HTR-8/SVneo (cell line): ENCODE measurements at regions not wholly inside any gene's neighbourhood (a gene's known extent, or its start where the extent isn't known, plus 50 kb on each side); places are given as distances from the start of the nearest gene placed in this dataset.
"Not testable (repeated sequence)": the region's sequence is repeated elsewhere in the genome, so short reads cannot be mapped to it uniquely, and the experiment has no call there.

ENCODE experiments used
- DNase-seq: peaks from one replicate; pipeline ENCODE4 v3.0.0; 2011; ENCODE audit warnings: low spot score, mixed read lengths; ENCODE audit not compliant: insufficient read length
- FAIRE-seq: peaks from 2 replicates; lab custom pipeline; 2011; peaks lifted over from hg19 to GRCh38; lab: Jason Lieb, UNC

- not testable (repeated sequence) for DNase-seq, FAIRE-seq
Observed at GRCh38 chr1:224841803-224842202, 87.7 kb upstream of the DNAH14 start.

DNA sequence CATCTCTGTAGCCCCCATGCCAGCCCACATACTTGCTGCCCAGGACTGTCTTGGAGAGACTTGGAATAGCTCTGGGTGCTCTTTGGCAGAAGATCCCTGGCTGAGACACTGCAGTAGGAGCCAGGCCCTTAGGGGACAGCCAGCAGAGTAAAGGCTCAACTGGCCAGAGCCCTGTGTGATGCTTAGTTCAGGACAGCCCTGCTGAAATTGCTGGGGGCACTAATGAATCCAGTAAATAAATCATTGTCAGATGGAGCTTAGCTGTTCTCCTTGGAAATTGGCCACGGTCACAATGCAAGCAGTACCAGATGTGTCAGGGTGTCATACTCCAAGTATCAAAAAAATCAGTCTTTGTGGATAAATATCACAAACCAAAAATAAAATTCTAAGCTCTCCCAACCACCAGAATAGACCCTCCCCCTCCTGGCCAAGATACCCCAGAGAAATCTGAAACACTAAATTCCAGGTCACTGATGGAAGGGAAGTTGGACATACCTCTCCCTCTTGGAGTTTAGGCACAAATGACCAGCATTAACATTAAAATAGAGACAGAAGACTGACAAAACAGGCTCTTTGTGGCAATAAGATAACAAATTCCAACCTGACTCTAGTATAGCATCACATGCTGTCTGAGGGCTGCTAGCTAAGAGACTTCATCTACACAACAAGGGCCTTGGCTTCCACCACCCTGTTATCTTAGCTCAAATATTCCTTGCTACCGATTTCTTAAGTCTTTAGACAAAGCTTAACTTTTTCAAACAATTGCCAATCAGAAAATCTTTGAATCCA, 83.2 kb upstream of the DNAH14 start:
- DNase-seq (no peak), FAIRE-seq (no peak)

- FAIRE-seq (no peak), DNase-seq (no peak)
Observed at GRCh38 chr1:224850446-224850845, 79.0 kb upstream of the DNAH14 start.

DNA sequence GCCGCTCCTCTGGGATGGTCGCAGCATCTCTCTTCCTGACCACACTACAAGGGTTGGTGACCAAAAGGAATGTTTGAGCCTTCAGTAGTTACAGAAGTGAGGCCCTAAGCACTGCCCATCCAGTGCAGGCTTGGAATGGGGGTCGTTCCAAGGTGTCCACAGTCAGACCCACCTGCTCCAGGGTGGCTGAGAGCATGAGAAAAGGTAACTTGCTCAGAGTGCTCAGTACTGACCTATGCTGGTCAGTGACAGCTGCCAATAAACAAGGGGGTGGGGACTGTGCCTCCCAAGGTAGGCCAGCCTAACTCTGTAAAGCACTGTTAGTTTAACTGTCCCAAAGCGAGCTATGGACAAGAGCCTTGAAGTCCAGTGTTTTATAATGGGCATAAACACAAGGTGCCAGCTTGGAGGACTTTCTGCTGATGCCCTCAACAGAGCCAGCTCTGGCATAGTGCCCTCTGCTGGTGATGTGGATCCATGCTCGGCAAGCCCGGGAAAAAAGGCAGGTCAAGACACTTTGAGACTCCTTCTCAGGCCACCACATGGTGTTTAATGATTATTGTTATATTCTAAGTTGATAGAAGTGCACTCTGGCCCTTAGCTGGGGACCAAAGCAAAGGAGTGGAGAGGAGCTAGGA, 78.1 kb upstream of the DNAH14 start:
- FAIRE-seq, result no peak

DNA sequence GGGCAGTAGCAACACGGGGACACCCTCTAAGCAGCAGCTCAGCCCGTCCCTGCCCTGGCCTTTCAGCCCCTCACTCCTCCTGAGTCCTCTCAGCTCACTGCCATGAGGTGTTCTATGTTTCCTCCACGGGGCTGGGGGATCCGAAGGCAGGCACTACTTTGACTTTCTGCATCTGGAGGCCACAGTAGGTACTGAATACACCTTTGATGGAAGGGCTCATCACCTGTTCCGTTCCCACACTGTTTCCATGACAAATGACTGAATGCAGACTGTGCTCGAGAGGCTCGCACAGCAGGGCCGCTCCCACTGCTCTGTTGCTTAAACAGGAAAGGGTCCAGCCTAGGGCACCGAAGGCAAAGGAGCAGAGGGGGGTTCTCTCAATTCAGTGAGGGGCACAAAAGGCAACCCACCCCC, 77.6 kb upstream of the DNAH14 start:
- DNase-seq, result no peak
- no peak for FAIRE-seq

More for the DNA sequence above, 78.1 kb upstream of the DNAH14 start:
- DNase-seq, result peak; percentile 65

DNA sequence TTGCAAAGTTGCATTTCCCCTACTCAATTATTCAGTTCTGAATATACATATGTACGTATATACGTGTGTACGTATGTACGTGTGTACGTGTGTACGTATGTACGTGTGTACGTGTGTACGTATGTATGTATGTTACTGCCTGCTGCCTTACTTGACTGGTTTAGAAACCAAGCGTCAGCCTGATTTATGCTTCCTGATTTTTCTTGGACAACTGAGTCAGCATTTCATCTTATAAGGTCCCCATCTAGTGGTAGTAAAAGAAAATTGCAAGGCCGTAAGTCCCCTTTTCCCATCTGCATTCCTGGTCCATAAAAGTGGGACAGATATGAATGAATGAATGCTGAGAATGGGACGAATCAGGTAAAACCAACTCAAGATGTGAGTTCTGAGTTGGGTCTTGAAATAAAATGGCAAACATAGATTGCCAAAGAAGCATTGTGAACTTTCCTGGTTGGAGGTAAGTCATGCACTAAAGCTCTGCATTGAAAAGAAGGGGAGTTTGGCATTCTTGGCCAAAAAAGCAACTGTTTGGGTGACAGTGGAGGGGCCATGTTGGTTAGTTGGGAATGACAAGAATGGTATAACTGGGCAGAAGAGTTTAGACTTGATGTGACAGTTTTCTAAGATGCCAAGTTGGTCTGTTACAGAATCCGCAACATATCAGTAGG, 76.4 kb upstream of the DNAH14 start:
- DNase-seq (peak; percentile 39), FAIRE-seq (peak; percentile 65)

DNA sequence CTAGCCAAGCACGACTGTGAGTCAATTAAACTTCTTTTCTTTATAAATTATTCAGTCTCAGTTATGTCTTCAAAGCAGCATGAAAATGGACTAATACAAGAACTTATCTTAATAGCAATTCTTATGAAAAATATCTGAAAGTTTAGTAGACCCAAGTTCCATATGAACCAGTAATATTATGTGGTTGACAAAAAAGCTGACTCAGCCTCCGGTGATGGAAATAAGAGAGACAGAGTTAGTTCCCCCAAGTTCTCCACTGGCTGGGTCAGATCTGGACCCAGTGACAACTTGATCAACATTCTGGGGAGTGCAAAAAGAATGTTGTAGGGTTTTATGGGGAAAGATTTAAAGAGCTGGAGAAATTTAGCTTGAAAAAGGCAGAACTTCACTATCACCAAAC, 72.5 kb upstream of the DNAH14 start:
- DNase-seq, result no peak
- no peak for FAIRE-seq

DNA sequence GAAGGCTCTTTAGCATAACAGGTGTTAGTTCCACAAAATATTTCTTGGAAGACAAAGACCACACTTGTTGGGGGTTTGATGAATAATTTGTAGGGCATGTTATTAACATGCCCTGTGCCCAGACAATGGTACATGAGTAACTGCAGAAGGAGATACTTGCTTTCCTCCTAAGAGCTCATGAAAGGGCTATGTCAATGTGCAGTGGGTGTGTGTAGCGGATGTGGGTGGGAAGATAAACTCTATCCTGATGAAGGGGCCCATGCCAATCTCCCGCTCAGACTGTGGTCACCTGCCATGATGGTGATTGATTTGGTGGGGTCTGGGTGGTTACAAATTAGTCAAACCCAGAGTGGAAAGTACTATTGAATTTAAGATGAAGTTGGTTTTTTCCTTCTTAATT, 69.8 kb upstream of the DNAH14 start:
- FAIRE-seq (no peak), DNase-seq (no peak)

DNA sequence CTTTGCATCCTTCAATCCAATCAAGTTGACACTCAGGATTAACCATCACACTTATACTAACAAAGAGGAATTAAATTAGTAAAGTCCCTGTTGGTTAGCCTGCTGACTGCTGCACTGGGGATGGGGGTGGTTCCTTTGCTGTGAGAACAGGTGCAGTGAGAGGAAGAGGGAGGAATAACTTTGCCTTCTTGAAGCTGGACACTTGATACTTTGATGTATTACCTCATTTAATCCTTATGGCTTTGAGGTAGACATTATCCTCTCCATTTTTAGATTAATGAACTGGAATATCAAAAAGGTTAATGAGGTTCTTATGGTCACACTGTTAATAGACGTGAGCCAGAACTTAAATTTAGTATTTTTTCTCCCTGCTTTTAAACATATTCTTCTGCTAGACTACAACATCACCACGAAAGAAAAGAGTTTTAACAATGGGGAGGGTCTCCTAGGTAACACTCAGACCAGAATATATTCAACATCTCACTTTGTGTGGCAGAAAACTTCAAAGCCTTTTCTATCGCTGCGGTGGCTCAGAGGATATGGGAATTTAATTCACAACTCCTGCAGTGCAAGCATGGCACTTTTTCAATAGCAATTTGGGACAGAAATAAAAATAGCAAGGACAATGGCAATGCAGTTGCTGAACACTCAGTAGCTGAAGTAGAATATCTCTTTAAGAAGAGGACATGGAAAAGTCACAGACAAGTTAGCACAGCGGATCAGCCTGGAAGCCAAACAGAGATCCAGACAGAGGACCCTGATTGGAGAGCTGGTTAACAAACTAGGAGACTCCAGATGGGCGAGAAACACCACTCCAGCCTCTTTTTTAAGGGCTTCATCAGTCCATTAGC, 68.8 kb upstream of the DNAH14 start:
- no peak for DNase-seq
- FAIRE-seq, result no peak

GRCh38 chr1:224861339-224861716, 68.1 kb upstream of the DNAH14 start:
- no peak for DNase-seq
- no peak for FAIRE-seq

GRCh38 chr1:224863486-224863885, 66.0 kb upstream of the DNAH14 start:
- FAIRE-seq, result no peak
- no peak for DNase-seq

GRCh38 chr1:224864006-224864405, 65.5 kb upstream of the DNAH14 start:
- no peak for DNase-seq
- no peak for FAIRE-seq

DNA sequence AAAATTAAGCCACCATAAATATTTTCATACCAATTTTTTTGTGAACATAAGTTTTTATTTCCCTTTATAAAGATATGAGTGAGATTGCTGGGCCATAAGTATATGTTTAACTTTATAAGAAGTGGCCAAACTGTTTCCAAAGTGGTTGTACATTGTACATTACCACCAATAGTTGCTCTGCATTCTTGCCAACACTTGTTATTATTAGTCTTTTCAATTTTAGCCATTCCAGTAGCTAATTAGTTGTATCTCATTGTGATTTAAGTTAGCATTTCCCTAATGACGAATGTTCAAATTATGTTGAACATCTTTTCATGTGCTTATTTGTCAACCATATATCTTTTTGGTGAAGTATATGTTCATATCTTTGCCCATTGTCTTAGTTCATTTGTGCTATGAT, 64.0 kb upstream of the DNAH14 start:
- DNase-seq, result no peak
- FAIRE-seq, result no peak

DNA sequence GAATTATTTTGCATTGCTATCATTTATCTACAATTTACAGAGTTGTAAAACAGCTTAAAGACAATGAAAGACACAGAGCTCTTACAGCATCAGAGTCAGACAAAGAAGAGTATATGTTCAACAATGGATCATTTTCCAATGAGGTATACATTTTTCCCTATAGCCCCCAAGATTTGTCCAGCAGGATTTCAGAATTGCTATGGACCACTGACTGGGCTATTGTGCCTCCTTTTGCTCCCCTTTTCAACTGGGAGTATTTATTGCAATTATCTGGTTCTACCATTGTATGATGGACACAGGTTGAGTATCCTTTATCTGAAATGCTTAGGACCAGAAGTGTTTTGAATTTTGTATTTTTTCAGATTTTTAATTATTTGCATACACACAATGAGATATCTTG, 62.5 kb upstream of the DNAH14 start:
- DNase-seq (no peak), FAIRE-seq (no peak)

DNA sequence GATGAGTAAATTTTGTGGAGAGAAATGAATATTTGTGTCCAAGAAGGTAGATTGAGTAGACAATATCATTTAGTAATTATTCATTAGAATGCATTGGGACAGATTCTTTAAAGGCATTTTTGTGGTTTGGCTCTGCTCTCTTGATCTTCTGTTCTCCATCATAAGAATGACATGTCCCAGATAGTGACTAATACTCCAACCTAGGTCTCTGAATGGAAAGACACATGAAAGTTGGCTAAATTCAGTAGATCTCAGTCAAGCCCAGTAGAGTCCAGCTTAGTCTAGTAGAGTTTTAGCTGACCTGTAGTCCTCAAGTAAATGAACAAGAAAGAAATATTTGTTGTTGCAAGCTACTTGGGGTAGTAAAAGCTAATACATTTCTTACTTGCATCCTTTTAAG, 61.8 kb upstream of the DNAH14 start:
- no peak for FAIRE-seq
- DNase-seq, result no peak

DNA sequence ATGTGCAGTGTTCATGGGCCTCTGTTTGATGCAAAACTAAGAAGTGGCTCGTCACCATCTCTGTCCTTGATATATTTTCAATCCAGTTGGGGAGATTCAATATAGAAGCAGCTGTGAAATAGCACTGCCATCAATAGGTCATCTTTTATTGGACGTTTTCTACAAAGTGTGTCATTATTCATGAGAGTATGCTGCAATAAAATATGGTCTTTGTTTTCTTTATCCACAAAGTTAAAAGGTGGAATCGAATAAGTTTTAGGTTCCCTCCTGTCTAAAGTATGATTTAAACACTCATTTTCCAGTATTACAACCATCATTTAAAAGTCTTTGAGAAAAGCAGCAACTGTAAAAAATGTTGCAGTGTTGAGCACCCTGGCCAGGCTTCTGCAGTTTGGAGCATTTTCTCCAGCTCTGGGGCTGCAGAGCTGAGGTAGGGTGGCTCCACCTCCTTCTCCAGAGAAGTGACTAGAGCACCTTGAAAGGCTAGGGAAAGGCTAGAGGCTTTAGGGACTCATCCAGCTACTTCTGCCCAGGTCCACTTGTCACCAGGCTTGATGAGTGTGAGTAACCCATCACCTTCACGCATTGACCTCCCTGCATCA, 56.5 kb upstream of the DNAH14 start:
- FAIRE-seq (no peak), DNase-seq (no peak)

- DNase-seq (no peak), FAIRE-seq (no peak)
Observed at GRCh38 chr1:224873434-224874369, 55.8 kb upstream of the DNAH14 start.

DNA sequence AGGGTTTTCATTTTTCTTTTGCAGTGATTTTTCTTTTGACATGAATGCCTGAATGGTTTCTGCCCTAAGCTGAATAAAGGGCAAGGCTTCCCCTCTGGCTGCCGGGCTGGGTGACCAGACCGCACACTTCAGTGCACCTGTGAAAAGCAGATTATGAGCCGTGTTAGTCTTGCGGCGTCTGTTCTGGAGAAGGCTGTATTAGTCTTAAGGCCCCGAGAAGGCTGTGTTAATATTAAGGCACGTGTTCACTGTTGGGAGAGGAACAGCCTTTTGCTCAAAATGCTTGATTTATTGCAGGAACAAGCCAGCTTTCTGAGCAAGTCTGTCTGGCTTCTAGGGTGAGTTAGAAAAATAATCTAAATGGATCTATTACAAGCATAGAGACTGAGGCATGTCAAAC, 54.7 kb upstream of the DNAH14 start:
- DNase-seq, result no peak
- FAIRE-seq, result no peak

DNA sequence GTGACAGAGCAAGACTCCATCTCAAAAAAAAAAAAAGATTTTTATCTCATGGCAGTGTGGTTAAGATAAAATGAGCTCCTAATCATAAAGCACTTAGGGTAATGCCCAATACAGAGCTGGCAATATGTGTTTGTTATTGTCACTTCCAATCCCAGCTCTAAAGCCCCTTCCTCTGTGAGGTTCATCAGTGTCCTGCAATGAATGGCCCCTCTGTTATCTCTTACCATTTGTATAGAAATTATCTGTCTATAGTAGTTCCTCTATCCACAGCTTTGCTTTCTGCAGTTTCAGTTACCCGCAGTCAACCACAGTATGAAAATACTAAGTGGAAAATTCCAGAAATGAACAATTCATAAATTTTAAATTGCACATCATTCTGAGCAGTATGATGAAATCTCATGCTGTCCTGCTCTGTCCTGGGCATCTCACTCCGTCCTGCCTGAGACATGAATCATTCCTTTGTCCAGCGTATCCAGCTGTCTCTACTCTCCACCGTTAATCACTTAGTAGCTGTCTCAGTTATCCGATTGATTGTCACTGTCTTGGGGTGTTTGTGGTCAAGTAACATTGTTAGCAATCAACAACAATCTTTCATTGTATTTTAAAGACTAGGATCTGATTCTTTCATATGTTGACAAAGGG, 50.2 kb upstream of the DNAH14 start:
- FAIRE-seq, result no peak
- DNase-seq, result peak; percentile 19
